GM21576 (cell line): ENCODE measurements at regions not wholly inside any gene's neighbourhood (a gene's known extent, or its start where the extent isn't known, plus 50 kb on each side); places are given as distances from the start of the nearest gene placed in this dataset.

Source experiments
- ATAC-seq: cut with Tn5 transposase; IDR thresholded peaks from one replicate; pipeline ENCODE4 v1.9.1; 2021; ENCODE audit warnings: mild to moderate bottlenecking, moderate library complexity; ENCODE audit not compliant: unreplicated experiment

GRCh38 chr3:193978030-193978429, 157.9 kb upstream of the HES1 start:
- no peak for ATAC-seq

DNA sequence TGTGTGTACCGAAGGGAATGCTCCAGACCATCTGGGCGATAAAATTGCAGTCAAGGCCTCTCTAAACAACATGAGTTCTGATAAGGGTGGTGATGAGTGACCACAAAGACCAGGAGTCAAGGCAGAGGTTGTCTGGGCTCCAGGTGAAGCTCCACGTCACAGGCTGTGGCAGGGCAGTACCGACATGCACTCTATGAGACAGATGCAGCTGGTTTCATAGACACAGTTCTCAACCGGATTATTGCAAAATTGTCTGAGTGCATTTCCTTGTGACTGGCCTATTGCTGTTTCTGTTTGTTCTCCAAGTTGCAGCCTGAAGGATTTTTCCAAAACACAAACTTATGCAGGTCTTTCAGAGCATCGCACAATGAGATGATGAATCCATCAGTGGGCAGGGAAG, 157.5 kb upstream of the HES1 start:
- no peak for ATAC-seq

DNA sequence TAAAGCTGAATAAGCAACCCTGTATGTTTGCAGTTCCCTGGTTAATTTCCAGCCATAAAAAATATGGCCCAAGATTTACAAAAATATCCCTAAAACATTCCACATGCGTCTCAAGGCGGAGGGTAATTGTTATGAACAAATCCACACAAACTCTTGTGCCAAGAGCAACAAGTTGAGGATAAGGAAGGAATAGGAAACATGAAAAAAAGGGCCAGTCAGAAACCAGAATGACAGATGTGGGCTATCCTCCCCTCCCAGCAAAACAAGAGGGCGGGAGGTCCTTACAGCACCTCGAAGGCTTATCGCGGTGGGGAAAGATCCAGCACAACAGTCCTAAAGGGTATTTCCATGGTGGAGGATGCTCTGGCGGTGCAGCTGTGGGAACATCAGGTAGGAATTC, 155.6 kb upstream of the HES1 start:
- no peak for ATAC-seq

- no peak for ATAC-seq
These were observed 155.0 kb upstream of the HES1 start for GRCh38 chr3:193980905-193981304.

GRCh38 chr3:193981504-193981903, 154.4 kb upstream of the HES1 start:
- ATAC-seq: no peak

DNA sequence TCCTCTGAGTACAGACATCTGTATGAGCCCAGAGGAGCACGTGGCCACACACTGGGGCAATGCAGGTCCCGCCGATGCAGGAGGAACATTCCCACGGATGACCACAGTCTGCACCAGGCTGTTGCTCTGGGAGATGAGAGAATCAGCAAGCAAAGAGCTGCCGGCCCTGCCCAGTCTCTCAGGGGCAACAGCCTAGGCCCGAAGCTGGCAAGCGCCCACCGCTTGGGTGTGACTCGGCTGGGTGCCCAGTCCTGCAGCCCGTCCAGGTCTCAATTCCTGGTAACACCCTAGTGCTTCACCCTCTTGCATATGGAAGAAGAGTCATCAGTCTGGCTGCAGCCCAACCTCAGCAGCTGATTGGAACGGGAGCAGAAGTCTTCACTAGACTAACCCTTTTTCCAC, 153.7 kb upstream of the HES1 start:
- ATAC-seq: no peak

GRCh38 chr3:193983846-193984818, 151.8 kb upstream of the HES1 start:
- ATAC-seq: no peak

DNA sequence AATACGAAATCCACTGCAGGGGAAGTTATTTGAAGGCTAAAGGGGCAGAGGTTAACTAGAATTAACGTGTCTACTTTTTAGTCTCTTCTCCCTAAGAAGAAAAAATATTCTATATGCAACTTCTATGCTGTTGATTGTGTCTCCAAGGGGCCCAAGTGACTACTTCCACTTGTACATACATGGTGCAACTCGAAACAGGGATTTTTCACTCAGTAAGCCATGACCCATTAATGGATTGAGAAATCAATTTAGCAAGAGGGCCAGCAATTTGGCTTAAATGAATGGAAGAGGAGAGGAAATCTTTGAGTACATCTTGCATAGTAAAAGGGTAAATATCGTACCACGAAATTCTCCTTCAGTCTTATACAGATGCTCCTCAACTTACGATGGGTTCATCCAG, 151.1 kb upstream of the HES1 start:
- ATAC-seq: no peak

GRCh38 chr3:193987186-193987585, 148.8 kb upstream of the HES1 start:
- no peak for ATAC-seq

GRCh38 chr3:193989186-193989585, 146.8 kb upstream of the HES1 start:
- ATAC-seq: no peak

DNA sequence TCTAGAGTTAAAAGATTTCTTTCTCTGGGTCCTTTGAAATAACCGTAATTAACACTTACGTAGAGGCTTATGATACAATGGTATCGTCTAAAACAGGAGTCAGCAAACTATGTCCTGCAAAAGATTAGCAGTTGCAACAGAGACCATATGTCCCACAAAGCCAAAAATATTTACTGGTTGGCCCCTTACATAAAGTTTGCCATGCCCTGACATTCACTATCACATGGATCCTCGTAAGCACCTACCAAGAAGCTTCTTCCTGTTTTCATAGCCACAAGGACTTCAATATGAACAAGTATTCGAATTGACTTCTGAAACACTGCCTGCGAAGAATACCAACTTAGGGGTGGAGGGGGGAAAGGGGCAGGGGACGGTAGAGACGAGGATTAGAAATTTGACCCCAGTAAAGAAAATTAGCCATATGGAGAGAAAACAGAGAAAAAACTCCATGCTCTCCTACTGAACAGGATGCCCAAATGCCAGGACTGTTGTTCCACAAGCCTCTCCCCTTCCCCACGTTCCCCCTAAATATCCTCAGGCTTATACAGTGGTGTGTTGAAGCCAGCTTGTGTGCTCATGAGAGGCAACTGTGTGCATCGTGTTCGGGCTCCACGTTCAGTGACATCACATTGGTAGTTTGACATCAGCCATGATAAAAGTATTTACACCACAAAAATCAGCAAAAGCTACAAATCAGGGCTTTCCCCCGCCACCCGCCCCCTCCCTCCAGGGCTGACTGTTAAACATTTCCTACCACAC, 144.1 kb upstream of the HES1 start:
- ATAC-seq: no peak

DNA sequence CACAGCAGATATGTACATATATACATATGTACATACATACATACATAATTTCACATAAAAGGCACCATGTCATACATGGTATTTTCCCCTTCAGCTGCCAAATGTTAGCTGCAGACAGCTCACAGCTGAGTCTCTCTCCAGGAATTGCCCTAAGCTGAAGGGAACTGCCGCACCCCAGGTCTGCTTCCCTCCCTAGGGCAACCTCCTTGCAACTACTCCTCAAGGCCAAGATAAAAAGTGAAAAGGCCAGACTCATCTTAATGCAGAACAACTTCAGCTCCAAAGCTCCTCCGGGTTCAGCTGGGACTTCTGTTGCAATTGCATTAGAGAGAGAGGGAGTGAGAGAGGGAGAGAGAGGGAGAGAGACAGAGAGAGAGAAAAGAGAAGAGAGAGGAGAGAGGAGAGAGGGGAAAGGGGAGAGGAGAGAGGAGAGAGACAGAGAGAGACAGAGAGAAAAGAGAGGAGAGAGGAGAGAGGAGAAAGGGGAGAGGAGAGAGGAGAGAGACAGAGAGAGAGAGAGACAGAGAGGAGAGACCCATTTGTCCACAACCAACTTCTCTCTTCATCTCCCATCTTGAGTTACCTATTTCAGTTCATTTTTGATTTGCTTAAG, 143.4 kb upstream of the HES1 start:
- ATAC-seq: no peak

DNA sequence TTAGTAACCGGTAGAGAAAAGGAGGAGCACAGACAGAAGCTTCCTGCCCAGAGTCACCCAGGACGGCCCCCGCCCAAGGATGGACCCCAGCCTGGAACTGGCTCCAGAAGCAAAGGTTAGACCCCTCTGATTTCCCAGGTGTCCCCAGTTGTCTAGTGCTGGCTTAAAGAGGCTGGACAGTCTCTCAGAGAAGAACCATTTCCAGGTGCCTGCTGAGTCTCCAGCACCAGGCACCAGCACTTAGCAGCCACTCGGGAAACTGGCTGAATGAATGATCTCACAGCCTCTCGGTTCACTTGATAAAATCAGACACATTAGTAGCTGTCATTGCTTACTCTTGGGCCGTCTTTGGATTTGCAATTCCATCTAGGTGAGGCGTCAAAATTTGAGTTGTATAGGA, 139.7 kb upstream of the HES1 start:
- ATAC-seq: no peak

DNA sequence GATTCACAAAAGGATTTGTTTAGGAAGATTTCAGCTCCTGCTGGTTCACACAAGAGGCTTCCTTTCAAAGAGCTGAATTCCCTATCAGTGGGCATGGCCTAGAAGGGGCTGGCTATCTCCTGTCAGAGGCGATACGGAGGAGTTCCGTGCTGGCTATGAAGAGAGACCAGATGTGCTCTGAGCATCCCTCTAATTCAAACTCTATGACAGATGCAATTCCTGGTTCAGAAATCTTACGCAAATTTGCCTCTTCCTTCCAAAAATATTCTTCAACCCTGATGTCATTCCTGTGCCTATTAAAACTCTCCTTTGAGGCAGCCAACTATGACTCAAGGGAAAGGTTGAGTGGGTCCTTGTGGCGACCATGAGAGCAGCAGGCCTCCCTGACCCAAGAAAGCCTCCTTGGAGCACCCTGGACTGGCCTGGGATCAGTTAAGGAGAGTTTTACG, 139.3 kb upstream of the HES1 start:
- no peak for ATAC-seq

DNA sequence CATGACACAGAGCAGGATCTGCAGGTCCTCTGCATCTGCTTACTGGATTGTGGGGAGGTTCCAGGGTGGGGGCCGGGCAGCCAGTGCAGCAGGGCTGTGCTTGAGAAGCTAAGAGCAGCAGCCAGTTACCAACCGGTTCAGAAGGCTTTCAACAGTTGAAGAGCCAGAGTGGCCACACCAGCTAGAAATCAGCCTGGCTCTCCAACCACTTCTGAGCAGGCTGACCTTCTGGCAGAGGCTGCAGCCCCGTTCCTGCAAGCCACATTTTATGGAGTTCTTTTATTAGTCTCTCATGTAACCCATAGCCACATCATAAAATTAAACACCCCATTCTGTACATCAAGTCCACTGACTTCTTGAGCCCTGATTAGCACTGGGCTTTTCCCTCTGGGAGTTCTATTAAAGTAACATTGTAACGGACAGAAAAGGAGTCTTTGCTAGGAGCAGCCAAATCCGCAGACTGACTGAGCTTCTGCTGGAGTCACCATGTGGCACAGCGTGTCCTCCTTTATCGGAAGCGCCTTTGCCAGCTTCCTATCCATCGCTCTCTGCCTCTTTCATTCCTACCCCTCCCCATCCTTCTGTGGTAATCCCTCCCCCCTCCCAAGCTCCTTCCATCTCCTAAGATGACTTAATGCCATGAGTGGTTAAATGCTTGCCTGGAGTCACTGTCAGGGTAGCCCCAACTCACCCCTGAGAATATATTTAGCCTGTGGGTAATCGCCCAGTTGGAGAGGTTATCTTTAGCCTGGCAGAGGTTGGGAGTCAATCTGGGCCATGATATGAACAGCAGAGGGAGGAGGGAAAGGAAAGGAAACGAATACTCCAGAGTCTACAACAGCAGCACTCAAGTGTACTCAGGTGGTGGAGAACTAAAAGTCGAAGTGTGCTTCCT, 138.5 kb upstream of the HES1 start:
- ATAC-seq: no peak

- ATAC-seq: no peak
These were observed 137.9 kb upstream of the HES1 start for GRCh38 chr3:193998123-193998448.

DNA sequence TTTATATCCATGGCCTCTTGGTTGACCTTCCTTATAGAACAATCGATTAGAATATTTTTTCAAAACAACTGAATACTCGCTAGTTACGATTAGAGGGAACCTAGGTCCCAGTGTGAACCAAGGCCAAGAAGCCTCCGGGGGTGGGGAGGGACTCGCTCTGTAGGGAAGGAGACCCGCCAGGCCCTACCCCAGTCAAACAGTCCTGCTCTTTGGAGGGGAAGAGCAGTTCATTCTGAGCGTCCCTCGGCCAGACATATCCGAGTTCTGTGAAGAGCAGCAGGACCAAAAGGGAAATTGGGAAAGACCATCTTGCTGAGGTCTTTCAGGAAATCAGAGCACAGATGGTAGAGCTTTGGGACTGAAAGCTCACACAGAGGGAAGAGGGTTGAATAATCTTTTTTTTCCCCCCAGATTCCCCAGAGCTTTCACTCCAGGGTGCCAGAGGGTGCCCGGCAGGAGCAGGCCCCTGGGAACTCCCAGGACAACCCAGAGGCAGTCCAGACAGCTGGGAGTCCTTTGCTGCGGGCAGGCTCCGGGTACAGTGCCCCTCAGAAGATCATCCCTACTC, 137.2 kb upstream of the HES1 start:
- no peak for ATAC-seq

- ATAC-seq: no peak
These were observed 135.8 kb upstream of the HES1 start for GRCh38 chr3:194000100-194000499.

- no peak for ATAC-seq
These were observed 135.2 kb upstream of the HES1 start for GRCh38 chr3:194000712-194001111.

GRCh38 chr3:194001728-194002459, 134.1 kb upstream of the HES1 start:
- no peak for ATAC-seq
